GM12864 (cell line): ENCODE measurements at regions not wholly inside any gene's neighbourhood (a gene's known extent, or its start where the extent isn't known, plus 50 kb on each side); places are given as distances from the start of the nearest gene placed in this dataset.

Experiments
- DNase-seq: peaks from one replicate; pipeline ENCODE4 v3.0.0-alpha.2; 2011; ENCODE audit warnings: low read depth
- H3K4me3 ChIP-seq: 2 replicates; pipeline ENCODE4 v1.5.1; 2011; ENCODE audit warnings: mild to moderate bottlenecking, low read depth, low read length, control low read depth
- CTCF ChIP-seq: IDR thresholded peaks from 2 replicates; pipeline ENCODE4 v1.5.1; 2011; ENCODE audit warnings: low read depth, mild to moderate bottlenecking, moderate library complexity, low read length, control low read depth, inconsistent platforms; ENCODE audit errors: missing control alignments

DNA sequence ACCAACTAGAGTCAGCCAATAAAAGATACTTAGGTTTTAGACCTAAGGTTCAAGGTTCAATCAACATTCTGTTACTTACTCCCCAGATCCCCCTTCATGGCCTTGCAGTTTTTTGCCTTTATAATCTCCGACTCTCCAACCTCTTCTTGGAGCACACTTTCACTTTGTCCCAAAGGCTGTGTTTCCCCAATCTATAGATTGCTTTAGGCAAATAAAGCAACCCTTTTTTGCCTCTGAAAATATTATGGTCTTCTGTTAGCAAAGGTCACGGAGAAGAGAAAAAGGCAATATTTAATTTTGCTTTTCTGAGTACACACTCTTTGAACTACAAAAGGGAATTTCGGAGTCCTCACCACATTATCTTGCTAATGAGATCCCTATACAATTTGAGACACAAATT is 268.1 kb downstream of the PLOD2 start:
- no peak overlapping the region for H3K4me3 ChIP-seq
- no peak for DNase-seq
- TF ChIP-seq CTCF: no peak

DNA sequence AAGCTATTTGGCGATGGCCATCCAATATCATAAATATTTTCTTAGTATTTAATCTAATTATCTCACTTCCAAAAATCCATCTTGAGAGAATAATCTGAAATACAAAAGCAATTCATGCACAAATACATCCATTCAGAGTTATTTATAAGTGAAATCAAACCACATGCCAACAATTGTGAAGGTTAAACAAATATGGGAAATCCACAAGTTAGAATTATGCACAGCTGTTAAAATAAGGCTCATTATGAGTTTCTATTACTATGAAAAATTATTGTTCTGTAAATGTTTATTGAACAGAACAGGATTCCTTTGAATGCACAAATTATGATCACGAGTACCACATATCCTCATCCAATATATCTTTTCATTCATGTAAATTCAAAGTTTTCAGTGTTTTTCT is 267.7 kb downstream of the PLOD2 start:
- DNase-seq: no peak
- no peak overlapping the region for H3K4me3 ChIP-seq
- TF ChIP-seq CTCF: no peak

GRCh38 chr3:145898487-145898886 is 262.5 kb downstream of the PLOD2 start:
- no peak overlapping the region for H3K4me3 ChIP-seq
- no peak for DNase-seq
- no peak for TF ChIP-seq CTCF

GRCh38 chr3:145899241-145899640 is 261.7 kb downstream of the PLOD2 start:
- no peak overlapping the region for H3K4me3 ChIP-seq
- no peak for TF ChIP-seq CTCF
- no peak for DNase-seq

- H3K4me3 ChIP-seq: no peak overlapping the region
- no peak for TF ChIP-seq CTCF
- DNase-seq: no peak
These were observed 260.7 kb downstream of the PLOD2 start for GRCh38 chr3:145900056-145900829.

- no peak for DNase-seq
- no peak for TF ChIP-seq CTCF
- no peak overlapping the region for H3K4me3 ChIP-seq
These were observed 258.8 kb downstream of the PLOD2 start for GRCh38 chr3:145902166-145902565.

DNA sequence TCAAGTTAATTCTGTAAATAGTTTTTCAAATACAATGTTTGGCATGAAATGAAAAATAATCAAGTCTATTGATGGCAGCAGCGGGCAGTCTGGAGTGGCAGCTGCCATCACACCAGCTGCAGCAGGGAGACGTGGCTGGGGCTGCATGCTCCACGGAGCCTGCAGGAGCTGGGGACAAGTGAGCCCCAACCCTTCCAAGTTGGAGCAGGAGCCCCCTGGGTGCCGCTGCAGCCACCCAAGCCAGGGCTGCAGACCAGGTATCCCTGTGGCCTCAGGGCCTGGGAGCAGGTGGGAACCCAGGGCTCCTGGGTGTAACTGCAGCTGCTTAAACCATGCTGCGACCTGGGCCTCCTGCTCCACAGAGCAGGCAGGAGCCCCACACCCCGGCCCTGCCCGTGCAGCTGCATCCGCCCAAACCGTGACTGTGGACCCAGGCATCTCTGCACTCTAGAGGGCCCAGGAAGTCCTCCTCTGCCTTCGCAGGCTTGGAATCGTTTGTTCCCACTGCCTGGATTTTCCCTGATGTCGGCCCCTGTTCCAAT is 257.4 kb downstream of the PLOD2 start:
- H3K4me3 ChIP-seq: no peak overlapping the region
- no peak for TF ChIP-seq CTCF
- no peak for DNase-seq
